ENCODE measurements at regions not wholly inside any gene's neighbourhood (a gene's known extent, or its start where the extent isn't known, plus 50 kb on each side); places are given as distances from the start of the nearest gene placed in this dataset.

DNA sequence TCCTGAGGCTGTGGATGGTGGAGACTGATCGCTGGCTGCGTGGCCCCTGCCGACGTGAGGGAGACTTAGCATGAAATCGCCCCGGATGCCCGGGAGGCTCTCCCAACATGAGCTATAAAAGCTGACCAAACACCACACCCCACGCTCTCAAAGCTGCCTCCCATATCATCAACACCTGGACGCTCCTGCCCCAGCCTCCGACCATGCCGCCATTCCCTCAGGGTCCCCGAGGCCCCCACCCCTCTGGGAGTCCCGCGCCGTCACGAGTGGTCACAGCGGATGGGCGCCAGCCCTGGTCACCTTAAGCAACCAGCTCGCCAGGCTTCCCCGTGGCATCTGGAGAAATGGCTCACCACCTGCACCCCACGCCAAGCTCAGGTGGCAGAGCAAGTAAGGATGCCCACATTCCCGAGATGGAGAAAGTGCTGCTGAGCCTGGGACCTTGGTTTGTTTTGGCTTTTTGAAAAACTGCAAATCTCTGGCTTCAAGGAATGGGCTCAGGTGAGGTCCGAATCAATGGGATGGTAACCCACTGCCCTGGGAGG lies 196.0 kb downstream of the MED10 start:
- no peak for DNase-seq (ENCODE audit: low read depth in 1 of 2, low spot score in 2 of 2)
- no peak overlapping the region for H4K91ac ChIP-seq (replicated peaks; ENCODE audit: insufficient read length, low read length)
- no peaks in the 10 kb centered on the region; a peak in 1 of 7 replicates for H3K27me3 ChIP-seq (replicated peaks in 1 of 4; ENCODE audit: control insufficient read depth in 3 of 4, extremely low read depth in 1 of 4, insufficient read depth in 3 of 4, low read length in 3 of 4)
- H3K23me2 ChIP-seq (ENCODE audit: low read depth, low read length): no peaks in the 10 kb centered on the region
- H3K56ac ChIP-seq (replicated peaks; ENCODE audit: insufficient read length, low read depth, low read length): no peak overlapping the region
- H2BK12ac ChIP-seq (ENCODE audit: low read depth, low read length): no peak overlapping the region
- no peak overlapping the region for H3K23ac ChIP-seq (ENCODE audit: insufficient read length)
- no peak overlapping the region for H2BK5ac ChIP-seq (ENCODE audit: low read depth, low read length)
- no peak overlapping the region for H3K14ac ChIP-seq (ENCODE audit: insufficient read length)
- H3K79me1 ChIP-seq (ENCODE audit: low read depth, low read length): no peaks in the 10 kb centered on the region
- ChIA-PET POLR2A (ENCODE audit: partially characterized antibody) (no interaction called here), CTCF (ENCODE audit: partially characterized antibody) (no interaction called here)
- no peaks in the 10 kb centered on the region for H3K36me3 ChIP-seq (ENCODE audit: control insufficient read depth in 2 of 4, insufficient read depth in 4 of 4, low read length in 3 of 4)
- H3K4me3 ChIP-seq (ENCODE audit: extremely low read depth in 1 of 4, insufficient read depth in 2 of 4, low read depth in 3 of 4, low read length in 4 of 4): no peak overlapping the region
- no peak overlapping the region for H2BK120ac ChIP-seq (replicated peaks; ENCODE audit: low read depth, low read length)
- H3K9me3 ChIP-seq (ENCODE audit: insufficient read depth in 2 of 2, low read depth in 1 of 2, low read length in 1 of 2): no peaks in the 10 kb centered on the region
- H2BK15ac ChIP-seq (ENCODE audit: low read length): no peak overlapping the region
- H3K18ac ChIP-seq (ENCODE audit: extremely low read depth, low read length): no peak overlapping the region
- H2BK20ac ChIP-seq (ENCODE audit: low read length): no peak overlapping the region
- no peaks in the 10 kb centered on the region for H4K20me1 ChIP-seq (replicated peaks in 1 of 2; ENCODE audit: control insufficient read depth in 1 of 2, insufficient read depth in 2 of 2, low read length in 2 of 2)
- H4K5ac ChIP-seq (ENCODE audit: insufficient read length, low read depth, low read length): no peak overlapping the region
- WGBS, 2 experiments (ENCODE audit: extremely low coverage in 1 of 2, insufficient coverage in 1 of 2, insufficient read length in 1 of 2, insufficient replicate concordance in 2 of 2, low coverage in 1 of 2, low lambda C conversion rate in 2 of 2, missing lambda C conversion rate in 1 of 2): 86% methylated on average over 23 of the region's 23 CpGs; no CpG with 5 or more reads in 1 of the 2 experiments
- H2AK5ac ChIP-seq (ENCODE audit: low read depth, low read length): no peak overlapping the region
- no peak overlapping the region for H4K8ac ChIP-seq (ENCODE audit: extremely low read depth, insufficient read depth, low read length)
- FAIRE-seq: no peak
- H3K4ac ChIP-seq (replicated peaks; ENCODE audit: insufficient read length, low read depth, low read length): no peak overlapping the region
- no peaks in the 10 kb centered on the region for H3K79me2 ChIP-seq (ENCODE audit: control insufficient read depth in 1 of 2, insufficient read depth in 2 of 2, low read length in 2 of 2)
- peaks cover 0 to 4% (median 0%) of the 10 kb centered on the region in 4 experiments; a peak in 2 of 7 replicates for H3K4me1 ChIP-seq (replicated peaks in 1 of 4; ENCODE audit: control insufficient read depth in 3 of 4, insufficient read depth in 4 of 4, low read length in 3 of 4)
- H2AFZ ChIP-seq (ENCODE audit: low read length): no peak overlapping the region; the same call in 1 of the 2 replicates
- H3K4me2 ChIP-seq (ENCODE audit: insufficient read depth in 1 of 2, low read depth in 2 of 2, low read length in 2 of 2): no peak overlapping the region
- H3K27ac ChIP-seq (ENCODE audit: low read depth, low read length): no peak overlapping the region
- H3K9ac ChIP-seq (replicated peaks in 1 of 4; ENCODE audit: extremely low read depth in 1 of 4, low read depth in 3 of 4, low read length in 3 of 4): no peak overlapping the region
- TF ChIP-seq PHF8 (conservative IDR thresholded peaks at IDR 0.05; ENCODE audit: low read depth, low read length) (no peak), RNF2 (IDR thresholded peaks at IDR 0.05; ENCODE audit: borderline replicate concordance, low read depth, low read length, missing control alignments, poor library complexity, severe bottlenecking) (no peak), CREB1 (IDR thresholded peaks at IDR 0.05) (no peak), RBBP5 (IDR thresholded peaks at IDR 0.05; ENCODE audit: borderline replicate concordance, low read depth, low read length) (no peak), POU5F1 (IDR thresholded peaks at IDR 0.05; ENCODE audit: low read depth, low read length) (no peak), SP1 (IDR thresholded peaks at IDR 0.05; ENCODE audit: low read depth, low read length) (no peak), MAX (IDR thresholded peaks at IDR 0.05) (no peak), HDAC2 (IDR thresholded peaks at IDR 0.05; ENCODE audit: borderline replicate concordance in 1 of 2, low read depth in 2 of 2, low read length in 2 of 2) (no peak), JUN (IDR thresholded peaks at IDR 0.05; ENCODE audit: low read depth, low read length) (no peak)
- TF ChIP-seq, protein P1, sequence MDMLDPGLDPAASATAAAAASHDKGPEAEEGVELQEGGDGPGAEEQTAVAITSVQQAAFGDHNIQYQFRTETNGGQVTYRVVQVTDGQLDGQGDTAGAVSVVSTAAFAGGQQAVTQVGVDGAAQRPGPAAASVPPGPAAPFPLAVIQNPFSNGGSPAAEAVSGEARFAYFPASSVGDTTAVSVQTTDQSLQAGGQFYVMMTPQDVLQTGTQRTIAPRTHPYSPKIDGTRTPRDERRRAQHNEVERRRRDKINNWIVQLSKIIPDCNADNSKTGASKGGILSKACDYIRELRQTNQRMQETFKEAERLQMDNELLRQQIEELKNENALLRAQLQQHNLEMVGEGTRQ (IDR thresholded peaks at IDR 0.05; ENCODE audit: low read length): no peak

Measured in H1 (cell line).